Astrocyte of the spinal cord (primary cell): ENCODE measurements at regions not wholly inside any gene's neighbourhood (a gene's known extent, or its start where the extent isn't known, plus 50 kb on each side); places are given as distances from the start of the nearest gene placed in this dataset.

Experiments used
- DNase-seq: peaks from one replicate; pipeline ENCODE4 v3.0.0; 2011; ENCODE audit warnings: low read depth, low spot score
- H3K4me3 ChIP-seq: 2 replicates; pipeline ENCODE4 v1.5.1; 2011; ENCODE audit warnings: low read depth, mild to moderate bottlenecking, low read length, moderate library complexity
- CTCF ChIP-seq: IDR thresholded peaks from 2 replicates; pipeline ENCODE4 v1.5.1; 2012; ENCODE audit warnings: low read depth, mild to moderate bottlenecking, low read length, inconsistent platforms
- in situ Hi-C: cut with HindIII; loops from 2 replicates; pipeline ENCODE4 v1.10.0; 2017; ENCODE audit warnings: low sequenced_read_pairs

GRCh38 chr6:160929831-160930230 is 61.7 kb upstream of the MAP3K4 start:
- no peak for DNase-seq
- no peak overlapping the region for H3K4me3 ChIP-seq
- TF ChIP-seq CTCF, result no peak
- in situ Hi-C loops, result no loop called here

GRCh38 chr6:160930547-160931377 is 60.8 kb upstream of the MAP3K4 start:
- DNase-seq, result peak; percentile 78
- in situ Hi-C loops, result no loop called here
- peak; percentile 86 for TF ChIP-seq CTCF
- H3K4me3 ChIP-seq, result peak overlapping the region; percentile 55

GRCh38 chr6:160931378-160932310 is 59.9 kb upstream of the MAP3K4 start:
- DNase-seq, result peak; percentile 8
- in situ Hi-C loops, result no loop called here
- no peak for TF ChIP-seq CTCF
- peak overlapping the region; percentile 55 for H3K4me3 ChIP-seq

GRCh38 chr6:160933256-160933655 is 58.3 kb upstream of the MAP3K4 start:
- TF ChIP-seq CTCF, result no peak
- no peak overlapping the region for H3K4me3 ChIP-seq
- no peak for DNase-seq
- in situ Hi-C loops, result no loop called here

GRCh38 chr6:160934157-160934556 is 57.4 kb upstream of the MAP3K4 start:
- TF ChIP-seq CTCF, result no peak
- no peak overlapping the region for H3K4me3 ChIP-seq
- no peak for DNase-seq
- in situ Hi-C loops, result no loop called here

- DNase-seq, result no peak
- in situ Hi-C loops, result no loop called here
- H3K4me3 ChIP-seq, result no peak overlapping the region
- TF ChIP-seq CTCF, result no peak
Measured at GRCh38 chr6:160940197-160940596, 51.4 kb upstream of the MAP3K4 start.
